ENCODE measurements at regions not wholly inside any gene's neighbourhood (a gene's known extent, or its start where the extent isn't known, plus 50 kb on each side); places are given as distances from the start of the nearest gene placed in this dataset.

- POLR2A ChIA-PET: no interaction called here
- no TSS peak for BruUV-seq (replicated peaks)
- CTCF ChIA-PET: no interaction called here
- no peak for DNase-seq (ENCODE audit: low read depth, low spot score)
- no peaks in the 10 kb centered on the region for H3K79me2 ChIP-seq (ENCODE audit: control insufficient read depth, insufficient read depth, low read length)
- H3K36me3 ChIP-seq (ENCODE audit: control insufficient read depth in 2 of 2, extremely low read depth in 1 of 2, insufficient read depth in 2 of 2, low read length in 2 of 2): no peaks in the 10 kb centered on the region
- H4K20me1 ChIP-seq (replicated peaks; ENCODE audit: control insufficient read depth, extremely low read depth, insufficient read depth, low read length): no peaks in the 10 kb centered on the region
- no peak for FAIRE-seq
- intact Hi-C loops (cut with micrococcal nuclease) (no loop called here), dilution Hi-C loops (cut with MboI; ENCODE audit: extremely low pct_ligation_motif_present, low sequenced_read_pairs) (no loop called here)
- no peak overlapping the region for H3K27ac ChIP-seq (ENCODE audit: insufficient read depth, low read depth, low read length)
- H3K9me1 ChIP-seq (replicated peaks; ENCODE audit: control insufficient read depth, extremely low read depth, insufficient read depth, low read length): no peaks in the 10 kb centered on the region
- no peaks in the 10 kb centered on the region for H3K4me1 ChIP-seq (ENCODE audit: control insufficient read depth, extremely low read depth, insufficient read depth, low read length)
- H3K9me3 ChIP-seq (replicated peaks; ENCODE audit: control insufficient read depth, insufficient read depth, low read length): peaks cover 4% of the 10 kb centered on the region
- H3K4me2 ChIP-seq (ENCODE audit: insufficient read depth, low read length): no peak overlapping the region
- no peak overlapping the region for H3K9ac ChIP-seq (replicated peaks; ENCODE audit: extremely low read depth, insufficient read depth, low read length)
- H3K27me3 ChIP-seq (ENCODE audit: control insufficient read depth in 2 of 2, insufficient read depth in 2 of 2, low read length in 2 of 2): no peaks in the 10 kb centered on the region
- no peak for TF ChIP-seq FOS (IDR thresholded peaks at IDR 0.05; ENCODE audit: borderline replicate concordance, insufficient read depth, low read length)
- no peak for TF ChIP-seq POLR2A (IDR thresholded peaks at IDR 0.05; ENCODE audit: low read depth, low read length)
- no peak for TF ChIP-seq POLR2AphosphoS5 (IDR thresholded peaks at IDR 0.05; ENCODE audit: insufficient read depth, low read depth, low read length)
- TF ChIP-seq CTCF (IDR thresholded peaks at IDR 0.05; ENCODE audit: extremely low read depth in 1 of 2, insufficient read depth in 1 of 2, low read depth in 1 of 2, low read length in 2 of 2): no peak
- no peak for TF ChIP-seq MYC (IDR thresholded peaks at IDR 0.05; ENCODE audit: low read depth, low read length)
- TF ChIP-seq JUN (IDR thresholded peaks at IDR 0.05; ENCODE audit: borderline replicate concordance, insufficient read depth, insufficient read length, low read depth): no peak
- no peak for TF ChIP-seq MAX (IDR thresholded peaks at IDR 0.05; ENCODE audit: insufficient read depth, insufficient read length)
- no peak for TF ChIP-seq EZH2 (IDR thresholded peaks at IDR 0.05; ENCODE audit: borderline replicate concordance, low read depth, low read length, severe bottlenecking)
- TF ChIP-seq GATA2 (IDR thresholded peaks at IDR 0.05; ENCODE audit: insufficient read depth, insufficient read length, low read depth, low read length): no peak
- no peak overlapping the region for H3K4me3 ChIP-seq (replicated peaks in 1 of 3; ENCODE audit: insufficient read depth in 1 of 3, low read depth in 1 of 3, low read length in 3 of 3)
- no peak overlapping the region for H2AFZ ChIP-seq (ENCODE audit: low read depth, low read length)
Measured at GRCh38 chr3:6088433-6088832, 772.5 kb upstream of the GRM7 start.

All from endothelial cell of umbilical vein (primary cell).